RKO (cell line): ENCODE measurements at regions not wholly inside any gene's neighbourhood (a gene's known extent, or its start where the extent isn't known, plus 50 kb on each side); places are given as distances from the start of the nearest gene placed in this dataset.
A peak's percentile ranks its signal among the peaks of the same experiment; 100 is the strongest.

Experiments
- DNase-seq: peaks from one replicate; pipeline ENCODE4 v3.0.0-alpha.2; 2016; ENCODE audit warnings: low spot score

DNA sequence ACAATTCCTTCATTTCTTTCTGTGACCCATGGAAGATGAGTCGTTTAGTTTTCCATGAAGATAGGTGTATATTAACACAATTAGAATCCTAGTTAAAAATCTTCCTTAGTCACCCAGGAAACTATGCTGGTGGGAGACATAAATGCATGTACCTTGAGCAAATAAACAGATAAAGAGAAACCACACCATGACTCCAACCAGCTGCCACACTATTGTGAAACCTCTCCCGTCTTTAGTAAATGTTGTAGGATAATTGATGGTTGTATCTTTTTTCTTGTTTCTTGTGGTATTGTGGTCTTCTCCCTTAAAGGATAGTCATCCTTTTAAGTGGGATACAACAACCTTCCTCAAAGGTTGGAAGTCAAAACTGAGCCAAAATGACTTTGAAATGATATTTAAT is 103.8 kb upstream of the LEF1 start:
- DNase-seq = no peak

DNA sequence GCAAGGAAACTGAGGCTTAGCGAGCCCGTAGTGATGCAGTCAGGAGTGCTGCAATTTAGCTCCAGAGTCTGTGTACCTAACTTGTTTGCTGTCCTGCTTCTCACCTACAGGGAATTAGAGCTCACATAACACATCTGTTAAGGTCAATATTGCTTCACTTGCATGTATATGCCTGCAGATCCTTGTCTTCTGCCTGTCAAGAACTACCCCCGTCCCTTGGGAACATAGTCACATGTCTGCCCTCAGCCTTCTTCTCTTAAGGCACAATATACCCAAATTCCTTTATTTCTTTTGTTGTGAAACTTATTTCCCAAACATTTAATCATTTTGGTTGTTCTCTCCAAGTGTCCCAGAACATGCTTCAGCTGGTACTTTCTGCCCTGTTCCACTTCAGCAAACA is 103.3 kb upstream of the LEF1 start:
- DNase-seq = no peak

- peak; percentile 42 for DNase-seq
Measured at GRCh38 chr4:108270466-108271450, 102.0 kb upstream of the LEF1 start.

DNA sequence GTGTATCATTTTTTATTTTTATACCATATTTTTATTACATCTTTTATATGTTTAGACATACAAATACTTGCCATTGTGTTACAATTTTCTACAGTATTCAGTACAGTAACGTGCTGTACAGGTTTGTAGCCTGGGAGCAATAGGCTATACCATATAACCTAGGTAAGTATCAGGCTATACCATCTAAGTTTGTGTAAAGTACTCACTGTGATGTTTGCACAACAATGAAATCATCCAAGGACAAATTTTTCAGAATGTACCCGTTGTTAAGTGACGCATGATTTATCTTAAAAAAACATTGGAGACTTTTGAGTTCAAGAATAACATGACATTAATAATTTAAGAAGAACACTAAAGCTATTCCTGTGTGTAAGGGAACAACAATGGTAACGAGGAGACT is 96.0 kb upstream of the LEF1 start:
- DNase-seq = no peak

DNA sequence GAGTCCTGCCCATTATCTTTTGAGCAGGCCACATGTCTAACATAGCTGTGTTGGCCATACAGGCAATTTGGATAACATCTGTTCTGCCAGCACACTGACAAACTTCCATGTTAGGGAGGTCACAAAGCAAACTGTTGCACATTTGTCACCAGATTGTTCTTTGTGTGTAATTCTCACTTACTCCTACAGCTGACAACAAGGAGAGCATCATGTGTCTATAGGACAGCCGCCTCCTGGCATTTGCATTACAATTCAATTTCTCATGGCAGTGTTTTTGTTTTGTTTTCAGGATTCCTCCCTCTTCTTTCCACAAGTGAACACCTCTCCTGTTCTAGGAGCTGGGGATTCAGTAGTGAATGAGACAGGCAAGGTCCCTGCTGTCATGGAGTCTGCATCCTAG is 94.3 kb upstream of the LEF1 start:
- no peak for DNase-seq

- DNase-seq = no peak
Measured at GRCh38 chr4:108261026-108261425, 92.3 kb upstream of the LEF1 start.

GRCh38 chr4:108256538-108256937 is 87.8 kb upstream of the LEF1 start:
- DNase-seq = no peak

DNA sequence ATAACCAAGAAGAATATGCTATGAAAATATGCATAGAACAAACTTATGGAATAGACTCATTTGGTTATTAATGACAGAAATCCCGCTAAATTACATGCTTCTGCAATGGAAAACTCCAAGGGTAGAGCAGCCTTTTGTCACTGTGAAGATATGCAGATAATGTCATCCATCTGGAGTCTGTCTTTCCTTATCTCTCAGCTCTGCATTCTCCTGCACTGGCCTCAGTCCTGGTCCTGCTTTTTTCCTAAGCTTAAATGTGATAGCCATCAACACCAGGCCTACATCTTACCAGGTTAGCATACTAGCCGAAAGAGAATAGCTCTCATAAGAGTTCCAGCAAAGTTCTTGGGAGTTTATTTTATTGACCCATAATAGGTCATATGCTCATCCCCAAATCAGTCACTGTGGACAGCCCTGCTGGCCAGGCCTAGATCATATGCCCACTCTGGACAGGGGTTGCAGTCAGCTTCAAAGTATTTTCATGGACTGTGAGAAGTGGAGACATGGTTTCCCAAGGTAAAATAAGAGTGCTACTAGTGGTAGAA is 86.5 kb upstream of the LEF1 start:
- DNase-seq = no peak

DNA sequence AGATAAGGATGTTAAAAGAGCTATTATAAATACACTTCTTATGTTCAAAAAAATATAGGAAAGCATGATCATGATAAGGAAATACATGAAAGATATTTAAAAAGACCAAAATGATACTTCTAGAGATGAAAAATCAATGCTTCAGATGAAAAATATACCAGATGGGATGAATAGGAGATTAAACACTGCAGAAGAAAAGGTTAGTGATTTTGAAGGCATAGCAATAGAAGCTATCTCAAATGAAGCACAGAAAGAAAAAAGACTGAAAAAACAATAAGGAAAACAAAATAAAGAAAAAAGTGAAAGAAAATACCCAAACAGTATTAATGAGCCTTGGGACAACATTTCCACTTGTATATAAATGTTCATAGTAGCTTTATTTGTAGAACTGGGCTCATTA is 80.7 kb upstream of the LEF1 start:
- no peak for DNase-seq

DNA sequence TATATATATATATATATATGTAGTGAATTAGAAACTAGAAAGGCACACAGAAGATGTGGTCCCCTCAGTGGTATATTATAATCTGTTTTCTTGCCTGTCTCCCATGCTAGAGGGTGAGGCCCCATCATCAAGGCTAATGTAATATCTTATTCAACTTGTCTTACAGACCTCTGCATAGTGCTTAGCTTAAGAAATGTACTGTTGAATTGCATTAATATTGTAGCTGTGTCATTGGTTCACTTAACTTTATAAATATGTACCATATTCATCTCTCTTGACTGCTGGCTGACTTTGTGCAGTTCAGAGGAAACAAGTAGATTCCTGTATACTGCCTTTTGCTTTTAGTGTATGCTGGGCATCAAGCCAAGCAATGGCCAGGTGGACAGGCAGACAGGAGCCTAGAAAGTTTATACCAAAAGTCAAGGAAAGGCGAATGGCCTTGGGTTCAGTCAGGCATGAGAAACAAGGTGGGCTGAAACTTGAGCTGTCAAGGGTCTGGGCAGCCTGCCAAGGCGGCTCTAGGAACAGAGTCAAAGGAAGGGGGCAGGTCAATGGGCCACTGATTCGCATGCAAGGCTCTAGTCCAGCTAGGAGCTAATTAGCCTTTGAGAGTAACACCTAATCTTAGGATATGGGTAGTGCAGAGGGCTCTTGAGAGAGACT is 78.8 kb upstream of the LEF1 start:
- no peak for DNase-seq

GRCh38 chr4:108244606-108245005 is 75.9 kb upstream of the LEF1 start:
- DNase-seq = no peak

- DNase-seq = no peak
Measured at GRCh38 chr4:108240366-108240765, 71.6 kb upstream of the LEF1 start.

- no peak for DNase-seq
Measured at GRCh38 chr4:108237693-108238092, 69.0 kb upstream of the LEF1 start.

GRCh38 chr4:108236264-108236663 is 67.5 kb upstream of the LEF1 start:
- DNase-seq = no peak

DNA sequence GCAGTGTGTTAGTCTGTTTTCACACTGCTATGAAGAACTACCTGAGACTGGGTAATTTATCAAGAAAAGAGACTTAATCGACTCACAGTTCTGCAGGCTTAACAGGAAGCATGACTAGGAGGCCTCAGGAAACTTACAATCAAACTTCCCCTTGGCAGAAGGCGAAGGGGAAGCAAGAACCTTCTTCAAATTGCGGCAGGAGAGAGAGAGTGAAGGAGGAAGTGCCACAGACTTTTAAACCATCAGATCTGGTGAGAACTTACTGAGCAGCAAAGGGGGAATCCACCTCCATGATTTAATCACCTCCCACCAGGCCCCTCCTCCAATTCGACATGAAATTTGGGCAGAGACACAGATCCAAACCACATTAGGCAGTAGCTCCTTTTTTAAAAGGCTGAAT is 59.2 kb upstream of the LEF1 start:
- DNase-seq = no peak

DNA sequence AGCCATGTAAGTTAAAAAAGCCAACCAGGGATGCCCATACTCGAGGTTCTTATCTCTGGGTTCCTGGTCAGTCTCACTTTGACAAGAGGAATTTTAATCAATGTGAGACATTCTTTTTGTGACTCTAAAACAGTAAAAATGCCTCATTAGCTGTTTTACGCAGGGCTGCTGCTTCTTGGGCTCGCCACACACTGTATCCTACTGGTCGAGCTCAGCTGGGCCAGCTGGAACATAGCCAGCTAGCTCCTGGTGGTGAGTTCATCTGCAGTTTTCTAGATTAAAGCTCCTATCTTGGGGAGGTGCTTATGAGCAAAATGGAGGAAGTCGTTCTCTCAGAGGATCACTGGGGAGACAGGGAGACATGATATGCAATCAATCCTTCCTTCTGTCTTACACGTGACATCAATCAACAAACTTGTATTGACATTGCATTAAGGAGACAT is 55.9 kb upstream of the LEF1 start:
- peak; percentile 15 for DNase-seq

DNA sequence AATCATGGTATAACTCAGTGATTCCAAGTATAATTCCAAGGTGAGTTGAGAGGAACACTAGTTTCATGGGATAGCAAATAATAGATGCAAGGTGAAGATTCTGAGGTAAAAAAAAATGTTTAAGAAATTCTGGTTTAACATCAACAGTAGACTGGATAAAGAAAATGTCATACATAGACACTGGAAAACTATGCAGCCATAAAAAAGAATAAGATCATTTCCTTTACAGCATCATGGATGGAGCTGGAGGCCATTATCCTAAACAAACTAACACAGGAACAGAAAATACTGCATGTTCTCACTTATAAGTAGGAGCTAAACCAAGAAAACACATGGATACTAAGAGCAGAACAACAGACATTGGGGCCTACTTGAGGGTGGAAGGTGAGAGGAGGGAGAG is 54.6 kb upstream of the LEF1 start:
- DNase-seq = no peak

DNA sequence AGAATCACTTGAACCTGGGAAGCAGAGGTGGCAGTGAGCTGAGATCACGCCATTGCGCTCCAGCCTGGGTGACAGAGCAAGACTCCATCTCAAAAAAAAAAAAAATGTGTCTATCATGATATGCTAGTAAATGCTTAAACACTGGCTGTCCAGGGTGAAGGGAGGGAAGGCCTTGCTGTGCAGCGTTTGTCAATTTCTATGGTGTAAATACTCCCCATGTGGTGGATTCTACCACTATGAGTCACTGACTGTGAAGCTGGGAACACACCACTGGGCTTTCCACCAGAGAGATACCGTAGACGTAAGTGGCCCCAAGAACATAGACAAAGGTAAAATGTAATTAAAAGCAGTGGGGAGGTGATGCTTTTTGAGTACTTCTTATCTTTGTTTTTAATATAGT is 51.3 kb upstream of the LEF1 start:
- DNase-seq = no peak
